ENCODE measurements at regions not wholly inside any gene's neighbourhood (a gene's known extent, or its start where the extent isn't known, plus 50 kb on each side); places are given as distances from the start of the nearest gene placed in this dataset.

GRCh38 chr12:61870658-61871484 is 389.3 kb upstream of the USP15 start:
- H3K27me3 Mint-ChIP-seq, result no peaks in the 10 kb centered on the region
- ATAC-seq (replicated peaks; ENCODE audit: extremely low read depth, poor library complexity, severe bottlenecking) (no peak), DNase-seq (ENCODE audit: low spot score in 2 of 2) (no peak)
- no peak overlapping the region for H3K4me3 Mint-ChIP-seq
- no peaks in the 10 kb centered on the region for H3K4me1 Mint-ChIP-seq
- no peak overlapping the region for H3K27ac Mint-ChIP-seq (ENCODE audit: low read depth)
- H3K9me3 Mint-ChIP-seq, result no peaks in the 10 kb centered on the region
- H3K36me3 Mint-ChIP-seq (ENCODE audit: insufficient read depth), result no peaks in the 10 kb centered on the region

GRCh38 chr12:61871485-61871810 is 388.8 kb upstream of the USP15 start:
- H3K4me3 Mint-ChIP-seq, result no peak overlapping the region
- DNase-seq (ENCODE audit: low spot score in 2 of 2) (no peak), ATAC-seq (replicated peaks; ENCODE audit: extremely low read depth, poor library complexity, severe bottlenecking) (no peak)
- no peaks in the 10 kb centered on the region for H3K36me3 Mint-ChIP-seq (ENCODE audit: insufficient read depth)
- no peaks in the 10 kb centered on the region for H3K9me3 Mint-ChIP-seq
- no peak overlapping the region for H3K27ac Mint-ChIP-seq (ENCODE audit: low read depth)
- H3K27me3 Mint-ChIP-seq, result no peaks in the 10 kb centered on the region
- no peaks in the 10 kb centered on the region for H3K4me1 Mint-ChIP-seq

GRCh38 chr12:61879229-61879628 is 381.0 kb upstream of the USP15 start:
- ATAC-seq (replicated peaks; ENCODE audit: extremely low read depth, poor library complexity, severe bottlenecking) (no peak), DNase-seq (ENCODE audit: low spot score in 2 of 2) (no peak)
- Mint-ChIP-seq H3K4me1 (no peaks in the 10 kb centered on the region), H3K36me3 (ENCODE audit: insufficient read depth) (no peaks in the 10 kb centered on the region), H3K4me3 (no peak overlapping the region), H3K9me3 (peaks cover 6% of the 10 kb centered on the region), H3K27ac (ENCODE audit: low read depth) (no peak overlapping the region), H3K27me3 (no peaks in the 10 kb centered on the region)

- ATAC-seq (replicated peaks; ENCODE audit: extremely low read depth, poor library complexity, severe bottlenecking) (no peak), DNase-seq (ENCODE audit: low spot score in 2 of 2) (no peak)
- Mint-ChIP-seq H3K4me3 (no peak overlapping the region), H3K27ac (ENCODE audit: low read depth) (no peak overlapping the region), H3K36me3 (ENCODE audit: insufficient read depth) (no peaks in the 10 kb centered on the region), H3K4me1 (no peaks in the 10 kb centered on the region), H3K9me3 (peaks cover 6% of the 10 kb centered on the region), H3K27me3 (no peaks in the 10 kb centered on the region)
Observed at GRCh38 chr12:61880186-61880585, 380.0 kb upstream of the USP15 start.

GRCh38 chr12:61891632-61892031 is 368.6 kb upstream of the USP15 start:
- no peaks in the 10 kb centered on the region for H3K4me1 Mint-ChIP-seq
- peaks cover 19% of the 10 kb centered on the region for H3K9me3 Mint-ChIP-seq
- no peak overlapping the region for H3K4me3 Mint-ChIP-seq
- no peak overlapping the region for H3K27ac Mint-ChIP-seq (ENCODE audit: low read depth)
- no peaks in the 10 kb centered on the region for H3K36me3 Mint-ChIP-seq (ENCODE audit: insufficient read depth)
- no peaks in the 10 kb centered on the region for H3K27me3 Mint-ChIP-seq
- ATAC-seq (replicated peaks; ENCODE audit: extremely low read depth, poor library complexity, severe bottlenecking) (no peak), DNase-seq (ENCODE audit: low spot score in 2 of 2) (no peak)

GRCh38 chr12:61894168-61894567 is 366.0 kb upstream of the USP15 start:
- no peaks in the 10 kb centered on the region for H3K27me3 Mint-ChIP-seq

GRCh38 chr12:61896436-61896835 is 363.8 kb upstream of the USP15 start:
- Mint-ChIP-seq H3K36me3 (ENCODE audit: insufficient read depth) (no peaks in the 10 kb centered on the region), H3K4me1 (no peaks in the 10 kb centered on the region), H3K9me3 (peaks cover 21% of the 10 kb centered on the region), H3K27me3 (no peaks in the 10 kb centered on the region), H3K27ac (ENCODE audit: low read depth) (no peak overlapping the region), H3K4me3 (no peak overlapping the region)
- ATAC-seq (replicated peaks; ENCODE audit: extremely low read depth, poor library complexity, severe bottlenecking) (no peak), DNase-seq (ENCODE audit: low spot score in 2 of 2) (no peak)

More at GRCh38 chr12:61894168-61894567, 366.0 kb upstream of the USP15 start:
- Mint-ChIP-seq H3K9me3 (peaks cover 24% of the 10 kb centered on the region), H3K4me1 (no peaks in the 10 kb centered on the region), H3K27ac (ENCODE audit: low read depth) (no peak overlapping the region), H3K36me3 (ENCODE audit: insufficient read depth) (no peaks in the 10 kb centered on the region), H3K4me3 (no peak overlapping the region)
- DNase-seq (ENCODE audit: low spot score in 2 of 2) (no peak), ATAC-seq (replicated peaks; ENCODE audit: extremely low read depth, poor library complexity, severe bottlenecking) (no peak)

GRCh38 chr12:61902403-61902802 is 357.8 kb upstream of the USP15 start:
- H3K27me3 Mint-ChIP-seq, result no peaks in the 10 kb centered on the region
- DNase-seq (ENCODE audit: low spot score in 2 of 2) (no peak), ATAC-seq (replicated peaks; ENCODE audit: extremely low read depth, poor library complexity, severe bottlenecking) (no peak)
- H3K9me3 Mint-ChIP-seq, result peaks cover 23% of the 10 kb centered on the region
- no peaks in the 10 kb centered on the region for H3K4me1 Mint-ChIP-seq
- H3K4me3 Mint-ChIP-seq, result no peak overlapping the region
- no peak overlapping the region for H3K27ac Mint-ChIP-seq (ENCODE audit: low read depth)
- H3K36me3 Mint-ChIP-seq (ENCODE audit: insufficient read depth), result no peaks in the 10 kb centered on the region

- no peaks in the 10 kb centered on the region for H3K36me3 Mint-ChIP-seq (ENCODE audit: insufficient read depth)
- H3K27me3 Mint-ChIP-seq, result no peaks in the 10 kb centered on the region
- no peak overlapping the region for H3K4me3 Mint-ChIP-seq
- peaks cover 16% of the 10 kb centered on the region for H3K9me3 Mint-ChIP-seq
- no peak for DNase-seq (ENCODE audit: low spot score in 2 of 2)
- no peak for ATAC-seq (replicated peaks; ENCODE audit: extremely low read depth, poor library complexity, severe bottlenecking)
- H3K27ac Mint-ChIP-seq (ENCODE audit: low read depth), result no peak overlapping the region
- H3K4me1 Mint-ChIP-seq, result no peaks in the 10 kb centered on the region
Observed at GRCh38 chr12:61911113-61911512, 349.1 kb upstream of the USP15 start.

- H3K36me3 Mint-ChIP-seq (ENCODE audit: insufficient read depth), result no peaks in the 10 kb centered on the region
- no peaks in the 10 kb centered on the region for H3K27me3 Mint-ChIP-seq
- no peak for ATAC-seq (replicated peaks; ENCODE audit: extremely low read depth, poor library complexity, severe bottlenecking)
- H3K27ac Mint-ChIP-seq (ENCODE audit: low read depth), result no peak overlapping the region
- DNase-seq (ENCODE audit: low spot score in 2 of 2), result no peak
- H3K4me1 Mint-ChIP-seq, result no peaks in the 10 kb centered on the region
- H3K9me3 Mint-ChIP-seq, result peaks cover 9% of the 10 kb centered on the region
- no peak overlapping the region for H3K4me3 Mint-ChIP-seq
Observed at GRCh38 chr12:61915420-61915819, 344.8 kb upstream of the USP15 start.

- Mint-ChIP-seq H3K27me3 (no peaks in the 10 kb centered on the region), H3K36me3 (ENCODE audit: insufficient read depth) (no peaks in the 10 kb centered on the region), H3K27ac (ENCODE audit: low read depth) (no peak overlapping the region), H3K4me1 (no peaks in the 10 kb centered on the region), H3K4me3 (no peak overlapping the region), H3K9me3 (peaks cover 17% of the 10 kb centered on the region)
- ATAC-seq (replicated peaks; ENCODE audit: extremely low read depth, poor library complexity, severe bottlenecking) (no peak), DNase-seq (ENCODE audit: low spot score in 2 of 2) (no peak)
Observed at GRCh38 chr12:61916831-61917230, 343.4 kb upstream of the USP15 start.

GRCh38 chr12:61919686-61920085 is 340.5 kb upstream of the USP15 start:
- Mint-ChIP-seq H3K9me3 (peaks cover 29% of the 10 kb centered on the region), H3K27ac (ENCODE audit: low read depth) (no peak overlapping the region), H3K36me3 (ENCODE audit: insufficient read depth) (no peaks in the 10 kb centered on the region), H3K4me1 (no peaks in the 10 kb centered on the region), H3K4me3 (no peak overlapping the region), H3K27me3 (no peaks in the 10 kb centered on the region)
- no peak for DNase-seq (ENCODE audit: low spot score in 2 of 2)
- no peak for ATAC-seq (replicated peaks; ENCODE audit: extremely low read depth, poor library complexity, severe bottlenecking)

- peaks cover 34% of the 10 kb centered on the region for H3K9me3 Mint-ChIP-seq
- DNase-seq (ENCODE audit: low spot score in 2 of 2), result no peak
- no peak overlapping the region for H3K27ac Mint-ChIP-seq (ENCODE audit: low read depth)
- ATAC-seq (replicated peaks; ENCODE audit: extremely low read depth, poor library complexity, severe bottlenecking), result no peak
- H3K4me3 Mint-ChIP-seq, result no peak overlapping the region
- H3K27me3 Mint-ChIP-seq, result no peaks in the 10 kb centered on the region
- H3K36me3 Mint-ChIP-seq (ENCODE audit: insufficient read depth), result no peaks in the 10 kb centered on the region
- no peaks in the 10 kb centered on the region for H3K4me1 Mint-ChIP-seq
Observed at GRCh38 chr12:61920230-61920629, 340.0 kb upstream of the USP15 start.

Measured in central memory CD8-positive, alpha-beta T cell (primary cell).